IMR-90 (cell line): ENCODE measurements at regions not wholly inside any gene's neighbourhood (a gene's known extent, or its start where the extent isn't known, plus 50 kb on each side); places are given as distances from the start of the nearest gene placed in this dataset.

Experiments used
- ATAC-seq: fragments of 200-7000 bp; cut with Tn5 transposase; 2 replicates; pipeline ENCODE4 v1.9.1; 2020; ENCODE audit warnings: low read depth, mild to moderate bottlenecking, moderate library complexity
- BruUV-seq: library from RNA; stranded (reverse); fragments of 400-500 nt; replicated peaks from 2 replicates; lab custom pipeline; 2021; lab: Mats Ljungman, UMichigan
- CTCF ChIA-PET: fragments of 300-600 bp; formaldehyde crosslinking; extraction: SDS; loops from one replicate; lab custom pipeline; 2021; ENCODE audit warnings: antibody characterized with exemption; lab: Yijun Ruan, JAX
- POLR2A ChIA-PET: fragments of 300-600 bp; sonication (Branson Sonifier 250); formaldehyde crosslinking; loops from one replicate; lab custom pipeline; 2022; ENCODE audit warnings: antibody characterized with exemption; ENCODE audit not compliant: unreplicated experiment; lab: Charles Lee
- DNase-seq: peaks from one replicate; pipeline ENCODE4 v3.0.0; 2013
- H2AFZ ChIP-seq: replicated peaks from 2 replicates; pipeline ENCODE3; 2013; ENCODE audit warnings: low read length, mild to moderate bottlenecking; ENCODE audit not compliant: poor library complexity
- H2AK5ac ChIP-seq: 2 replicates; pipeline ENCODE4 v1.6.1; 2013; ENCODE audit warnings: low read depth, low read length, inconsistent platforms
- H2AK9ac ChIP-seq: replicated peaks from 2 replicates; pipeline ENCODE3; 2013; ENCODE audit warnings: mild to moderate bottlenecking, low read depth, low read length, moderate library complexity; ENCODE audit not compliant: poor library complexity
- H2BK120ac ChIP-seq: 2 replicates; pipeline ENCODE4 v1.6.1; 2013; ENCODE audit warnings: low read depth, low read length, inconsistent platforms
- H2BK15ac ChIP-seq: 3 replicates; pipeline ENCODE4 v1.6.1; 2013; ENCODE audit warnings: low read depth, low read length, inconsistent platforms
- H2BK20ac ChIP-seq: 2 replicates; pipeline ENCODE4 v1.6.1; 2013; ENCODE audit warnings: low read depth, mild to moderate bottlenecking, inconsistent platforms, low read length, moderate library complexity
- H2BK5ac ChIP-seq: 2 replicates; pipeline ENCODE4 v1.6.1; 2013; ENCODE audit warnings: mild to moderate bottlenecking, low read depth, low read length, inconsistent platforms; ENCODE audit not compliant: poor library complexity, severe bottlenecking
- H3K14ac ChIP-seq: replicated peaks from 2 replicates; pipeline ENCODE4 v1.6.1; 2013; ENCODE audit warnings: low read depth, low read length, inconsistent platforms
- H3K18ac ChIP-seq: 2 replicates; pipeline ENCODE4 v1.6.1; 2013; ENCODE audit warnings: low read depth, low read length, control low read depth
- H3K23ac ChIP-seq: 2 replicates; pipeline ENCODE4 v1.6.1; 2013; ENCODE audit warnings: low read depth, low read length, inconsistent platforms
- H3K27ac ChIP-seq: 2 replicates; pipeline ENCODE4 v1.5.1; 2013; ENCODE audit warnings: mild to moderate bottlenecking, control low read depth, low read length; ENCODE audit not compliant: insufficient read depth
- H3K27me3 ChIP-seq: 2 replicates; pipeline ENCODE4 v1.6.1; 2013; ENCODE audit warnings: low read length; ENCODE audit not compliant: control insufficient read depth, insufficient read depth
- H3K36me3 ChIP-seq: 2 replicates; pipeline ENCODE4 v1.6.1; 2013; ENCODE audit warnings: low read length, mixed read lengths; ENCODE audit not compliant: control insufficient read depth, insufficient read depth
- H3K4ac ChIP-seq: 2 replicates; pipeline ENCODE4 v1.6.1; 2013; ENCODE audit warnings: low read depth, low read length, inconsistent platforms
- H3K4me1 ChIP-seq: 2 replicates; pipeline ENCODE4 v1.6.1; 2013; ENCODE audit warnings: low read length, mixed read lengths; ENCODE audit not compliant: control insufficient read depth, insufficient read depth
- H3K4me2 ChIP-seq: 2 replicates; pipeline ENCODE4 v1.6.1; 2013; ENCODE audit warnings: low read depth, mild to moderate bottlenecking, control low read depth, low read length, moderate library complexity
- H3K4me3 ChIP-seq: 2 replicates; pipeline ENCODE4 v1.5.1; 2013; ENCODE audit warnings: low read depth, mild to moderate bottlenecking, control low read depth, low read length, moderate library complexity; ENCODE audit not compliant: insufficient read depth
- H3K56ac ChIP-seq: 2 replicates; pipeline ENCODE4 v1.6.1; 2013; ENCODE audit warnings: low read length, inconsistent platforms; ENCODE audit not compliant: insufficient read depth; ENCODE audit errors: extremely low read depth
- H3K79me1 ChIP-seq, 2 experiments: 2 replicates each; pipeline ENCODE4 v1.6.1; 2013; ENCODE audit warnings: low read length in 2 of 2, inconsistent platforms in 1 of 2, low read depth in 1 of 2
- H3K9ac ChIP-seq: 2 replicates; pipeline ENCODE4 v1.6.1; 2013; ENCODE audit warnings: low read depth, low read length, control low read depth
- H3K9me1 ChIP-seq: 2 replicates; pipeline ENCODE4 v1.6.1; 2013; ENCODE audit warnings: low read length, inconsistent platforms; ENCODE audit not compliant: insufficient read depth
- H3K9me3 ChIP-seq: 2 replicates; pipeline ENCODE4 v1.6.1; 2013; ENCODE audit warnings: low read length; ENCODE audit not compliant: control insufficient read depth, insufficient read depth
- H4K20me1 ChIP-seq: 2 replicates; pipeline ENCODE4 v1.6.1; 2013; ENCODE audit warnings: low read length, inconsistent platforms; ENCODE audit not compliant: insufficient read depth
- H4K5ac ChIP-seq: 2 replicates; pipeline ENCODE4 v1.6.1; 2013; ENCODE audit warnings: mild to moderate bottlenecking, low read depth, low read length, control low read depth
- H4K8ac ChIP-seq, 2 experiments: 2 replicates each; pipeline ENCODE4 v1.6.1; 2013; ENCODE audit warnings: low read depth in 2 of 2, low read length in 2 of 2, control low read depth in 1 of 2, inconsistent platforms in 1 of 2
- H4K91ac ChIP-seq: 2 replicates; pipeline ENCODE4 v1.6.1; 2013; ENCODE audit warnings: low read depth, low read length, inconsistent platforms; ENCODE audit not compliant: insufficient read depth
- BHLHE40 ChIP-seq: fragments of 150-350 bp; IDR thresholded peaks from 2 replicates; pipeline ENCODE4 v1.6.1; 2016; ENCODE audit warnings: mild to moderate bottlenecking, low read depth, low read length
- USF2 ChIP-seq: fragments of 150-350 bp; IDR thresholded peaks from 2 replicates; pipeline ENCODE4 v1.6.1; 2017; ENCODE audit warnings: mild to moderate bottlenecking, antibody characterized with exemption, low read length, low read depth
- WGBS, 2 experiments: methylation state at CpG; one replicate each; pipeline versions ENCODE4 v1.1.5 to v1.1.7; 2013; ENCODE audit warnings: missing lambda C conversion rate in 2 of 2; ENCODE audit not compliant: insufficient read length in 1 of 2; ENCODE audit errors: extremely low coverage in 2 of 2; 5-methylcytosine and 5-hydroxymethylcytosine counted together
- dilution Hi-C: fragments of 300-500 bp; cut with HindIII; formaldehyde crosslinking; loops from one replicate; pipeline ENCODE4 v1.14.3; 2018; ENCODE audit warnings: low sequenced_read_pairs; ENCODE audit not compliant: unreplicated experiment
- in situ Hi-C: fragments of 300-500 bp; cut with MboI; formaldehyde crosslinking; loops from 3 replicates; pipeline ENCODE4 v1.14.3; 2019; ENCODE audit warnings: low sequenced_read_pairs, inconsistent platforms, mixed read lengths
- intact Hi-C: fragments of 100-400 bp; cut with micrococcal nuclease; formaldehyde crosslinking; loops from 2 replicates; pipeline ENCODE4 v1.10.0; 2022

- Histone ChIP-seq H3K36me3 (no peaks in the 10 kb centered on the region), H3K9me1 (no peaks in the 10 kb centered on the region), H2BK15ac (no peak overlapping the region), H3K4ac (no peak overlapping the region), H2AK9ac (no peak overlapping the region), H3K4me3 (no peak overlapping the region), H3K4me1 (no peaks in the 10 kb centered on the region), H3K27me3 (no peaks in the 10 kb centered on the region), H3K79me1 (no peaks in the 10 kb centered on the region), H2BK5ac (no peak overlapping the region), H4K8ac (no peak overlapping the region), H2AFZ (no peak overlapping the region), H3K18ac (no peak overlapping the region), H3K9me3 (peaks cover 2% of the 10 kb centered on the region), H2BK20ac (no peak overlapping the region), H3K9ac (no peak overlapping the region), H3K4me2 (no peak overlapping the region), H2BK120ac (no peak overlapping the region), H4K91ac (no peak overlapping the region), H3K56ac (no peak overlapping the region), H2AK5ac (no peak overlapping the region), H3K23ac (no peak overlapping the region), H3K27ac (no peak overlapping the region), H4K5ac (no peak overlapping the region), H4K20me1 (no peaks in the 10 kb centered on the region), H3K14ac (no peak overlapping the region)
- intact Hi-C loops, result no loop called here
- CTCF ChIA-PET, result no interaction called here
- no CpG with 5 or more reads among the region's 1 CpG for WGBS, 2 experiments
- in situ Hi-C loops, result no loop called here
- no peak for DNase-seq
- BruUV-seq, result no TSS peak
- no peak for ATAC-seq
- dilution Hi-C loops, result no loop called here
- TF ChIP-seq USF2, result no peak
- no peak for TF ChIP-seq BHLHE40
- POLR2A ChIA-PET, result no interaction called here
Measured at GRCh38 chr3:164419220-164419619, 659.1 kb downstream of the SI start.
